A673 (cell line): ENCODE measurements at regions not wholly inside any gene's neighbourhood (a gene's known extent, or its start where the extent isn't known, plus 50 kb on each side); places are given as distances from the start of the nearest gene placed in this dataset.

Experiments
- CTCF ChIP-seq: fragments of 300-800, 200-600 bp; sonication (generic); conservative IDR thresholded peaks from 2 replicates; pipeline ENCODE4 v1.5.1; 2017; ENCODE audit warnings: low read depth, mild to moderate bottlenecking, antibody characterized with exemption, low read length, moderate library complexity, mixed read lengths
- EZH2 ChIP-seq: fragments of 200-600 bp; sonication (generic); IDR thresholded peaks from 2 replicates; pipeline ENCODE4 v1.6.1; 2017; ENCODE audit warnings: borderline replicate concordance, low read depth, mild to moderate bottlenecking, mixed read lengths, antibody characterized with exemption, low read length; ENCODE audit not compliant: poor library complexity, severe bottlenecking

- TF ChIP-seq CTCF (no peak), EZH2 (no peak)
Measured at GRCh38 chr14:98028162-98028561, 1231.0 kb downstream of the VRK1 start.
